ENCODE measurements at regions not wholly inside any gene's neighbourhood (a gene's known extent, or its start where the extent isn't known, plus 50 kb on each side); places are given as distances from the start of the nearest gene placed in this dataset.
"Not testable (repeated sequence)": the region's sequence is repeated elsewhere in the genome, so short reads cannot be mapped to it uniquely, and the experiment has no call there.

GRCh38 chr2:199042660-199043379 is 414.9 kb downstream of the SATB2 start:
- no peak for TF ChIP-seq POLR2A (IDR thresholded peaks at IDR 0.05)
- TF ChIP-seq POLR2AphosphoS5 (IDR thresholded peaks at IDR 0.05), result no peak
- no peak for TF ChIP-seq CTCF (IDR thresholded peaks at IDR 0.05)
- TF ChIP-seq EP300 (IDR thresholded peaks at IDR 0.05), result no peak
- WGBS, 5 donors, result 65 to 79% (median 74%) methylated on average over 2 of the region's 2 CpGs

GRCh38 chr2:199040522-199040921 is 417.2 kb downstream of the SATB2 start:
- Histone ChIP-seq H3K4me3 (no peak overlapping the region), H3K4me1 (no peaks in the 10 kb centered on the region), H3K36me3 (no peaks in the 10 kb centered on the region), H3K9me3 (no peaks in the 10 kb centered on the region), H3K27ac (no peak overlapping the region), H3K27me3 (no peaks in the 10 kb centered on the region)
- 43 to 54% (median 49%) methylated on average over 2 of the region's 2 CpGs for WGBS, 5 donors
- no peak for DNase-seq
- intact Hi-C loops (cut with DNase I; ENCODE audit: low total_unique reads), result no loop called here
- TF ChIP-seq CTCF (IDR thresholded peaks at IDR 0.05) (no peak), POLR2AphosphoS5 (IDR thresholded peaks at IDR 0.05) (no peak), EP300 (IDR thresholded peaks at IDR 0.05) (no peak), POLR2A (IDR thresholded peaks at IDR 0.05) (no peak)

More at GRCh38 chr2:199042660-199043379, 414.9 kb downstream of the SATB2 start:
- intact Hi-C loops (cut with DNase I; ENCODE audit: low total_unique reads), result no loop called here
- Histone ChIP-seq H3K36me3 (no peaks in the 10 kb centered on the region), H3K27ac (no peak overlapping the region), H3K4me1 (no peaks in the 10 kb centered on the region), H3K4me3 (no peak overlapping the region), H3K27me3 (no peaks in the 10 kb centered on the region), H3K9me3 (no peaks in the 10 kb centered on the region)
- DNase-seq, result no peak

GRCh38 chr2:199033761-199034160 is 424.0 kb downstream of the SATB2 start:
- intact Hi-C loops (cut with DNase I; ENCODE audit: low total_unique reads); H3K27me3 ChIP-seq; H3K4me1 ChIP-seq; H3K27ac ChIP-seq; H3K36me3 ChIP-seq; DNase-seq; H3K4me3 ChIP-seq: not testable (repeated sequence)
- peaks cover 0 to 19% (median 5%) of the 10 kb centered on the region in 4 donors for H3K9me3 ChIP-seq
- WGBS, 5 donors, result 79 to 91% (median 89%) methylated on average over 3 of the region's 3 CpGs

- intact Hi-C loops (cut with DNase I; ENCODE audit: low total_unique reads), result no loop called here
- 49 to 67% (median 59%) methylated on average over 3 of the region's 3 CpGs for WGBS, 5 donors
- DNase-seq, result no peak
- Histone ChIP-seq H3K9me3 (peaks cover 0 to 16% (median 5%) of the 10 kb centered on the region in 4 donors), H3K4me1 (no peaks in the 10 kb centered on the region), H3K27ac (no peak overlapping the region), H3K27me3 (peaks cover 0 to 5% (median 0%) of the 10 kb centered on the region in 3 donors), H3K36me3 (no peaks in the 10 kb centered on the region), H3K4me3 (no peak overlapping the region)
- TF ChIP-seq EP300 (IDR thresholded peaks at IDR 0.05) (no peak), POLR2AphosphoS5 (IDR thresholded peaks at IDR 0.05) (no peak), POLR2A (IDR thresholded peaks at IDR 0.05) (no peak), CTCF (IDR thresholded peaks at IDR 0.05) (no peak)
Observed at GRCh38 chr2:199025146-199025545, 432.6 kb downstream of the SATB2 start.

- no peak overlapping the region for H3K27ac ChIP-seq
- intact Hi-C loops (cut with DNase I; ENCODE audit: low total_unique reads), result no loop called here
- TF ChIP-seq POLR2A (IDR thresholded peaks at IDR 0.05), result no peak
Observed at GRCh38 chr2:199024224-199024623, 433.5 kb downstream of the SATB2 start.

More at GRCh38 chr2:199024224-199024623, 433.5 kb downstream of the SATB2 start:
- no peaks in the 10 kb centered on the region for H3K4me1 ChIP-seq
- H3K36me3 ChIP-seq, result no peaks in the 10 kb centered on the region
- peaks cover 0 to 12% (median 5%) of the 10 kb centered on the region in 4 donors for H3K9me3 ChIP-seq
- no peak for DNase-seq
- H3K4me3 ChIP-seq, result no peak overlapping the region
- peaks cover 0 to 5% (median 0%) of the 10 kb centered on the region in 3 donors for H3K27me3 ChIP-seq

Data from stomach (tissue), 8 donors.